Ectodermal cell (in vitro differentiated cells): ENCODE measurements at regions not wholly inside any gene's neighbourhood (a gene's known extent, or its start where the extent isn't known, plus 50 kb on each side); places are given as distances from the start of the nearest gene placed in this dataset.

Source experiments
- H3K27ac ChIP-seq: 2 replicates; pipeline ENCODE4 v1.7.0; 2013; ENCODE audit warnings: mild to moderate bottlenecking, low read depth, low read length; ENCODE audit not compliant: insufficient read depth, poor library complexity, severe bottlenecking
- H3K27me3 ChIP-seq: 2 replicates; pipeline ENCODE4 v1.7.0; 2013; ENCODE audit warnings: mild to moderate bottlenecking, low read length; ENCODE audit not compliant: insufficient read depth, control insufficient read depth, poor library complexity, severe bottlenecking
- H3K36me3 ChIP-seq: one replicate; pipeline ENCODE4 v1.7.0; 2013; ENCODE audit warnings: low read length; ENCODE audit not compliant: control insufficient read depth, insufficient read depth
- H3K4me1 ChIP-seq: one replicate; pipeline ENCODE4 v1.7.0; 2013; ENCODE audit warnings: low read length; ENCODE audit not compliant: control insufficient read depth, insufficient read depth
- H3K4me3 ChIP-seq: 2 replicates; pipeline ENCODE4 v1.7.0; 2013; ENCODE audit warnings: low read depth, low read length, control low read depth; ENCODE audit not compliant: insufficient read depth
- H3K9me3 ChIP-seq: 2 replicates; pipeline ENCODE4 v1.7.0; 2013; ENCODE audit warnings: mild to moderate bottlenecking, low read length, moderate library complexity; ENCODE audit not compliant: control insufficient read depth
- WGBS, 2 experiments: methylation state at CpG; one replicate each; pipeline ENCODE4 v1.1.7; 2013; ENCODE audit warnings: missing lambda C conversion rate in 2 of 2; 5-methylcytosine and 5-hydroxymethylcytosine counted together

DNA sequence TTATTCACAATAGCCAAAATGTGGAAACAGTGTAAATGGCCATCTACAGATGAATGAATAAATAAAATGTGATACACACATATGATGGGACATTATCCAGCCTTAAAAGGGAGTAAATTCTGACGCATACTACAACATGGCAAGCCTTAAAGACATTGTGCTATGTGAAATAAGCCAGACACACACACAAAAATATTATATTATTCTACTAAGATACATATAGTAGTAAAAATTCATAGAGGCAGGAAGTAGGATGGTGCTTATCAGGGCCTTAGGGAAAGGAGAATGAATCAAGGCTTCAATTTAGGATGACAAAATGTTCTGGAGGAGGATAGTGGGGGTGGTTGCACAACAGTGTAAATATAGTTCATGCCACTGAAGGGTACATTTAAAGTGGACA lies 346.7 kb upstream of the SMARCA2 start:
- H3K27ac ChIP-seq: no peak overlapping the region
- H3K4me1 ChIP-seq: no peaks in the 10 kb centered on the region
- H3K9me3 ChIP-seq: no peaks in the 10 kb centered on the region
- H3K36me3 ChIP-seq: no peaks in the 10 kb centered on the region
- WGBS, 2 experiments: no CpG with 5 or more reads among the region's 1 CpG
- no peaks in the 10 kb centered on the region for H3K27me3 ChIP-seq
- no peak overlapping the region for H3K4me3 ChIP-seq

DNA sequence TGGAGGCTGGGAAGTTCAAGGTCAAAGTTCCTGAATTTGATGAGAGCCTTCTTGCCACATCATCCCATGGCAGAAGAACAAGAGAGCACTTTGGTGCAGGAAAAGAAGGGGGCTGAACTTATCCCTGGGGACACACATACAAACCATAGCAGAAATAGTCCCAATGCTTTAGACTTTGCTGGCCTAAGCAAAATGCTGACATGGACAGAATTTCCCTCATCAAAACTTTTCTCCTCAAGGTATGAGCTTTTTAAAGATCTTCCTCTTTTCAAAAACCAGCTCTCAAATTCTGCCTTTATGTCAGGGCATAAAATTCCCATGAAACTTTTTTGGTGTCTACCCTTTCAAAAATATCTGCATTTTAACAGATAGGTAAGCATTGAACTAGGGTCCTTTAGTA lies 341.8 kb upstream of the SMARCA2 start:
- Histone ChIP-seq H3K4me1 (no peaks in the 10 kb centered on the region), H3K27me3 (no peaks in the 10 kb centered on the region), H3K36me3 (no peaks in the 10 kb centered on the region), H3K9me3 (no peaks in the 10 kb centered on the region), H3K4me3 (no peak overlapping the region), H3K27ac (no peak overlapping the region)

DNA sequence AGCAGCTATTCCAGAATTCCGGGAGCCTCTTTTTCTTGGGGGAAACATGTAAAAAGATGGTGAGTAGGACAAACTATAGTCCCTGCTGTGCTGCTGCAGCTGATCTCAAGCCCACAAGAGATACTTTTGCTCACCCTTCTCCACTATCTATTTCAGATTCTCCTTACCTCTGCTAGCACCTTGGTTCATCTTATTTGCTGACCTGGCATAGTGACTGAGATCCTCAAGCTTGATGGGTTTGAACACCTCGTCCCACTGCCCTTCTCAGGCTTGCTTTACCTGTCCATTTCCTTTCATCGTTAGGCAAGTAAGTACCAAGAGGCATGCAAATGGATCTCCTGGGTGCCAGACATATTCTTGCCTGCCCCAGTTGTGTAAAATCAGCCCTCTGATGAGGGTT lies 338.4 kb upstream of the SMARCA2 start:
- 81 to 89% methylated on average over 2 to 3 of the region's 3 CpGs for WGBS, 2 experiments
- Histone ChIP-seq H3K4me3 (no peak overlapping the region), H3K4me1 (no peaks in the 10 kb centered on the region)

DNA sequence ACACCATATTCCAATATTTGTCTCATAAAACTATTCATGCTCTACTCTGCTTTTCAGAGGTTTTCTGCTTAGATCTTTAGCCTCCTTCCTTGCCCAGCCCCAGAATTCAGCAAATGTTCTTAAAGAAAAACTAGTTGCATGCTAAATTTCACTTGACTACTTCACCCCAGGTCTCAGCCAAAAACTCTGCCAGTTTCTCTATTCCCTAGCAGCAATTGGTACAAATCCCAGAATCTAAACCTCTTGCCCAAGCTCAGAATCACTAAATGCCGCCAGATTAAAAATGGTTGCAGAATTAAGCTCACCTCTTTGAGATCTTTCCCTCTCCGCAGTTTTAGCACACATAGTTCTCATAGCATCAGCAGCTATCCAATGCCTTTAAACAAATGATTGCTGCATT lies 331.2 kb upstream of the SMARCA2 start:
- Histone ChIP-seq H3K9me3 (no peaks in the 10 kb centered on the region), H3K27ac (no peak overlapping the region), H3K36me3 (no peaks in the 10 kb centered on the region), H3K27me3 (no peaks in the 10 kb centered on the region), H3K4me1 (no peaks in the 10 kb centered on the region), H3K4me3 (no peak overlapping the region)
- 93 to 95% methylated on average over 2 of the region's 2 CpGs for WGBS, 2 experiments

More for the DNA sequence above, 338.4 kb upstream of the SMARCA2 start:
- H3K9me3 ChIP-seq: no peaks in the 10 kb centered on the region
- no peaks in the 10 kb centered on the region for H3K36me3 ChIP-seq
- no peak overlapping the region for H3K27ac ChIP-seq
- H3K27me3 ChIP-seq: no peaks in the 10 kb centered on the region

DNA sequence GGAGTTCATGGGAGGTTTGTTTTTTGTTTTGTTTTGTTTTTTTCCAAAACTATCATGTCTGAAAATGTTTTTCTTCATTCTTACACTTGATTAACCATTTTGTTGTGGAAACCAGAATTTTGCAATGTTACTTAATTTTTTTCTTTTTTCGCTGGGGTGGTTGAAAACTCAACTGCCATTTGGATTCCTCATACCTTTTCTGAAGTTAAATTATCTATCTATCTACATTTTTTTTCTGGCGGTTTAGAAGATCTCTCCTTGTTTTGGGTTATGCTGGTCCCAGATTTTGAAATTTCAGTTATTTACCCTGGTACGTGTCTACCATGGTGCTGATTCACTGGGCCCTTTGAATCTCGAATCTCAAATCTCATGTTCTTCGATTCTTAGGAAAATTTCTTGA lies 316.2 kb upstream of the SMARCA2 start:
- Histone ChIP-seq H3K36me3 (no peaks in the 10 kb centered on the region), H3K27me3 (no peaks in the 10 kb centered on the region), H3K9me3 (no peaks in the 10 kb centered on the region), H3K27ac (no peak overlapping the region), H3K4me1 (no peaks in the 10 kb centered on the region), H3K4me3 (no peak overlapping the region)
- WGBS, 2 experiments: 96 to 98% methylated on average over 4 to 5 of the region's 5 CpGs

DNA sequence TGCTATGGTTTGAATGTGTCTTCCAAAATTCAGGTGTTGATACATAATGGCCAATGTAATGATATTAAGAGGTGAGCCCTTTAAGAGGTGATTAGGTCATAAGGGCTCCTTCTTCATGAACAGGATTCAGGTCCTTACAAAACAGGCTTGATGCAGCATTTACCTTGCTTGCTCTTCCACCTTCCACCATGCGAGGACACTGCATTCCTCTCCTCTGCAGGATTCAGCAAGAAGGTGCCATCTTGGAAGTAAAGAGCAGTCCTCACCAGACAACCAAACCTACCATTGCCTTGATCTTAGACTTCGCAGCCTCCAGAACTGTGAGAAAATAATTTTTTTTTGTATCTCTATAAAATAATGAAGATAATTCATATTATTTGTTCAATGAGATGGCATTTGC lies 314.0 kb upstream of the SMARCA2 start:
- Histone ChIP-seq H3K9me3 (no peaks in the 10 kb centered on the region), H3K27me3 (no peaks in the 10 kb centered on the region), H3K36me3 (no peaks in the 10 kb centered on the region), H3K4me1 (no peaks in the 10 kb centered on the region), H3K4me3 (no peak overlapping the region), H3K27ac (no peak overlapping the region)
- WGBS, 2 experiments: 94 to 95% methylated on average over 1 of the region's 2 CpGs

DNA sequence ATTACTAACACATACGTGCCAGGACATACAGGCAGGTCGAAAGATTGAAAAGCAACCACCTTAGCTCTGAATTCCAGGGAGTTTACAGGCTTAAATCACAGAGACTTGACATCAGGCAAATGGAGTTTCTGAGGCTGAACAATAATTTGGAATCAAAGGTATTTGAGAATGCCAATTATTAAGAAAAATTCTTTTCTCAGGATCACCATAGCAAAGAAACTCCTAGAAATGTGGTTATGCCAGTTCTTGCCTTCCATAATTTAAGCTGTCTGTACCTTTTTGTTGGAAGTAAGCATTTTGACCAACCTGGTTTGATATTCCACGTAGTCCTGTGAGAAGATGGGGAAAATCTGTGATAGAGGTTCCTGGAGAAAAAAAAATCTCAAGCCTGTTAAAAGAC lies 312.4 kb upstream of the SMARCA2 start:
- H3K27ac ChIP-seq: no peak overlapping the region
- 90 to 95% methylated on average over 3 of the region's 3 CpGs for WGBS, 2 experiments
- H3K36me3 ChIP-seq: no peaks in the 10 kb centered on the region
- H3K27me3 ChIP-seq: no peaks in the 10 kb centered on the region
- H3K4me3 ChIP-seq: no peak overlapping the region
- H3K9me3 ChIP-seq: no peaks in the 10 kb centered on the region
- no peaks in the 10 kb centered on the region for H3K4me1 ChIP-seq

DNA sequence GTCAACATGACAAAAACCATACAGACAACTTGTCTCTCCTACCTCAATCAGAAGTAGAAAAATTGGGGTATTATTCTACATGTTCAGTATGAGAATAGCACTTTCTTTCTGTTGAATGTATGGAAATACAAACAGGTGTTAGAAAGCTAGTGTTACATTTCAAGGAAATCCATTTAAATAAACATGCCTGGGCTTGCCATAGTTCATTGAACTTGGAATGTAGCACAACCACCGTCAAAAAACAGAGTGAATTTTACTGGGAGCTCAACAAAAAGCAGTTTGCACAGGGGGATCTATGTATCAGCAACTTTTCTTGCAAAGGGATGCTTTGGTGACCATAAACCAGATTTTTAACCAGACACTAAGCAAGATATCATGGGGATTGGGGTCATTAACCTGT lies 307.9 kb upstream of the SMARCA2 start:
- Histone ChIP-seq H3K27ac (no peak overlapping the region), H3K4me1 (no peaks in the 10 kb centered on the region), H3K27me3 (no peaks in the 10 kb centered on the region), H3K9me3 (no peaks in the 10 kb centered on the region), H3K36me3 (no peaks in the 10 kb centered on the region), H3K4me3 (no peak overlapping the region)
- 72 to 86% methylated on average over 1 of the region's 1 CpG for WGBS, 2 experiments

DNA sequence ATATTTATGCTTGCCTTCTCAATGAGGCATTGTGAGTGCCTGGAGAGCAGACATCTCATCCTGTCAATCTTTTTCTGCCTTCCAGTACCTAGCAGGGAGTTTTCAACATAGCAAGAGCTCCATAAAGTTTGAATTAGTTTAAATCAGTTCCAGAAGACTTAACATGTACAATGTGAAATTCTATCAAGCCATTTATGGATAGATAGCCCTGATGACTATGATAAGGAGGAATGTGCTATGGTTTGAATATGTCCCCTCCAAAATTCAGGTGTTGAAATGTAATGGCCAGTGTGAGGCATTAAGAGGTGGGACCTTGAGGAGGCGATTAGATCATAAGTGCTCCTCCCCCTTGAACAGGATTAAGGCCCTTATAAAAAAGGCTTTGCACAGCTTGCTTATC lies 306.9 kb upstream of the SMARCA2 start:
- no peak overlapping the region for H3K27ac ChIP-seq
- no peaks in the 10 kb centered on the region for H3K9me3 ChIP-seq
- H3K27me3 ChIP-seq: no peaks in the 10 kb centered on the region
- 93 to 100% methylated on average over 1 of the region's 1 CpG for WGBS, 2 experiments
- no peaks in the 10 kb centered on the region for H3K4me1 ChIP-seq
- no peaks in the 10 kb centered on the region for H3K36me3 ChIP-seq
- no peak overlapping the region for H3K4me3 ChIP-seq

DNA sequence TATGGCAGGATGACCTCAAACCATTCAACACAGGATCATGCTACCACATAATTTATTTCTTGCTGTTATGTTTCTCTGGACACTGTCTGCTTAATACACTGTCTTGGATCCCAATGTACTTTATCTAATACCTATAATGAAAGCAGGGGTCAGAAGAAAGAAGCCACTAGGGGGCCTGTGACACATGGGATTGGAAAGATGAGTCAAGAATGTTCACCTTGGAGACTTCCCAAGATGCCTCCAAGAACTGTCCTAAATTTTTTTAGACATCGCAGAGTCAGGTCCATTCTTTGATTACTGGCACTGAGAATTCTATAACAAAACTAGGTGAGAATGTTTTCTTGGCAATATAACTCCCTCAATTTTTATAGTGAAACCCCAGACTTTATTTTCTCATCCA lies 305.8 kb upstream of the SMARCA2 start:
- Histone ChIP-seq H3K27ac (no peak overlapping the region), H3K9me3 (no peaks in the 10 kb centered on the region), H3K4me1 (no peaks in the 10 kb centered on the region), H3K36me3 (no peaks in the 10 kb centered on the region), H3K4me3 (no peak overlapping the region), H3K27me3 (no peaks in the 10 kb centered on the region)
- WGBS, 2 experiments: 86 to 100% methylated on average over 1 of the region's 1 CpG

DNA sequence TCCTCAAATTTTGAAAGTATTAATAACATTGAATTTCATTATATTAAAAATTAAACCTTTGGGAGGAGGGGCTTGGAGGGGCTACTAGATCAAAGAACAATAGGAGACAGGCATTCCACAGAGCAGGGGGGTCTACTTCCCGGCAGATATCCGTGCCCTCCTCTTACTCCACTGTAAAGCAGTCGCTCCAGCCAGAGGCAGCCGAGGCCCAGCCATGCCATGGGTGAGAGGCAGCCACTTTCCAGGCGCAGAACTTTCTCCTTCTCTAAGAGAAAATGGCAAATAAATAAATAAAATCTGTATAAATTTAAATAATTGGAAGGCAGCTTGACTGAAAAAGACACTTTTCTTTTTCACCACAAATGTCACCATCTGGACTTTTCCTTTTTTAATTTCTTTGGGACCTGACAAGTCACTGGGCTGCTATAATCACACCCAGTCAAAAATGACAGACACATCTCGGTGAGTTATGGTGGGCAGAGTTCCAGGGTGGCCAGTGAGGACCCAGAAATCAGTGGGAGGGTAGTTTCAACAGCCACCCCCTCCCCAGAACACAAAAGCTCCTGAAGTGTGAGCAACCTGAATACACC lies 302.2 kb upstream of the SMARCA2 start:
- WGBS, 2 experiments: 83 to 90% methylated on average over 5 to 6 of the region's 6 CpGs
- Histone ChIP-seq H3K36me3 (no peaks in the 10 kb centered on the region), H3K4me3 (no peak overlapping the region), H3K27ac (no peak overlapping the region), H3K9me3 (no peaks in the 10 kb centered on the region), H3K27me3 (no peaks in the 10 kb centered on the region), H3K4me1 (no peaks in the 10 kb centered on the region)
